ENCODE measurements at regions not wholly inside any gene's neighbourhood (a gene's known extent, or its start where the extent isn't known, plus 50 kb on each side); places are given as distances from the start of the nearest gene placed in this dataset.

DNA sequence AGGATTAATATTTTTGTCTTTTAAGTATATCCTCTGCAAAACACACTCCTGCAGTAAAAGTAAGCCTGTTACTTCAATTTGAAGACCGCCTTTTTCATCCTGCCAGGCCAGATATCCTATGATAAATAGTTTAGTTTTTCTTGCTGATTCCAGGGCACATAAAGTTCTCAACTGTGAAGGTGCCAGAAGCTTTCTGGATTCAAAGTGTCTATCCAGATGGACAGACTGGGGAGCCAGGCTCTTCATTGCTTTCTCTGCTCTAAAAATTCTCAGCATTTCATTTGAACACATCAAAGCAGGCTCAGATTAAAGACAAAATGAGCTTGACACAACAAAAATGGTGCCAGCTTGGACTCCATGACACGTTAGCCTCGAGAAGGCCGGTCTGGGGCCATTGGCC, 53.6 kb upstream of the UBL3 start (continued):
- TF ChIP-seq ZNF462 (CRISPR knock-in tag; IDR thresholded peaks at IDR 0.05) (no peak), EZH2phosphoT487 (IDR thresholded peaks at IDR 0.05; ENCODE audit: unreplicated experiment) (no peak), NANOG (IDR thresholded peaks at IDR 0.05; ENCODE audit: borderline replicate concordance) (no peak)

DNA sequence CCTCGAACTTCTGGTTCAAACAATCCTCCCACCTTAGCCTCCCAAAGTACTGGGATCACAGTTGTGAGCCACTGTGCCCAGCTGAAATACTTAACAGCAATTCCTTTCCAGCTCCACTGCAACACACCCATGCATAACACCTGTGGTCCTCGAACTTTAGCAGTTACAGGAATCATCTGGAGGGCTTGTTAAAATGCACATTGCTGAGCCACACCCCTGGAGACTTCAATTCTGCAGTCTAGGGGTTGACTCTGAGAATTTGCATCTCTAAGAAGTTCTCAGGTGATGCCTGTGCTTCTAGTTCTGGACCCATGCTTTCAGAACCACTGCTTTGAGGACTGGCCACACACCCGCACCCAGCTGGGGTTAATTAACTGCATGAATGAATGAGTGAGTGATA, 53.1 kb upstream of the UBL3 start:
- Histone ChIP-seq H3K27ac (ENCODE audit: low read depth) (no peak overlapping the region), H4K20me1 (replicated peaks; ENCODE audit: insufficient read depth) (no peaks in the 10 kb centered on the region), H3K4me2 (no peak overlapping the region), H3K79me2 (replicated peaks; ENCODE audit: insufficient read depth) (no peaks in the 10 kb centered on the region), H3K4me3 (no peak overlapping the region), H3K36me3 (ENCODE audit: insufficient read depth) (no peaks in the 10 kb centered on the region), H3K9me2 (ENCODE audit: insufficient read depth) (peaks cover 14% of the 10 kb centered on the region; the same call in 1 of the 2 replicates), H3K4me1 (ENCODE audit: insufficient read depth) (peaks cover 9% of the 10 kb centered on the region; the same call in 1 of the 2 replicates), H2AFZ (no peak overlapping the region), H3F3A (replicated peaks; ENCODE audit: low read depth) (no peaks in the 10 kb centered on the region), H3K27me3 (ENCODE audit: insufficient read depth) (no peaks in the 10 kb centered on the region)
- TF ChIP-seq NANOG (IDR thresholded peaks at IDR 0.05; ENCODE audit: borderline replicate concordance) = no peak
- no peak for TF ChIP-seq POLR2AphosphoS5 (IDR thresholded peaks at IDR 0.05; ENCODE audit: low read depth)
- no peak for TF ChIP-seq REST (IDR thresholded peaks at IDR 0.05; ENCODE audit: unreplicated experiment)
- TF ChIP-seq ETS1 (IDR thresholded peaks at IDR 0.05) = no peak
- ATAC-seq = peak; percentile 64
- Mint-ChIP-seq H3K9me3 (no peaks in the 10 kb centered on the region), H3K36me3 (ENCODE audit: low read depth) (no peaks in the 10 kb centered on the region), H3K27ac (no peak overlapping the region), H3K4me1 (peaks cover 15% of the 10 kb centered on the region), H3K27me3 (ENCODE audit: insufficient read depth, low read depth, poor library complexity) (peaks cover 3% of the 10 kb centered on the region), H3K4me3 (no peak overlapping the region)
- DNase-seq (ENCODE audit: low spot score) = no peak

Measured in GM23338 (cell line).